PC-3 (cell line): ENCODE measurements at regions not wholly inside any gene's neighbourhood (a gene's known extent, or its start where the extent isn't known, plus 50 kb on each side); places are given as distances from the start of the nearest gene placed in this dataset.

ENCODE experiments used
- ATAC-seq: fragments of 200-7000 bp; cut with Tn5 transposase; 2 replicates; pipeline ENCODE4 v1.9.1; 2020; ENCODE audit warnings: mild to moderate bottlenecking, moderate library complexity
- BruUV-seq: library from RNA; stranded (reverse); fragments of 400-500 nt; replicated peaks from 2 replicates; lab custom pipeline; 2021; lab: Mats Ljungman, UMichigan
- CTCF ChIA-PET: fragments of 300-600 bp; sonication (Branson Sonifier 250); formaldehyde crosslinking; loops from one replicate; lab custom pipeline; 2022; ENCODE audit warnings: antibody characterized with exemption; lab: Charles Lee
- POLR2A ChIA-PET: fragments of 300-600 bp; sonication (Branson Sonifier 250); formaldehyde crosslinking; loops from one replicate; lab custom pipeline; 2022; ENCODE audit warnings: antibody characterized with exemption; ENCODE audit not compliant: unreplicated experiment; lab: Charles Lee
- DNase-seq: peaks from one replicate; pipeline ENCODE4 v3.0.0-alpha.2; 2015
- H2AFZ ChIP-seq: fragments of 300-600 bp; sonication (generic); 2 replicates; pipeline ENCODE4 v1.6.0; 2016; ENCODE audit warnings: antibody characterized with exemption, low read length
- H3F3A ChIP-seq: fragments of 300-600 bp; sonication (generic); one replicate; pipeline ENCODE4 v1.6.0; 2017; ENCODE audit warnings: antibody characterized with exemption, low read length, control low read depth, mild to moderate bottlenecking; ENCODE audit not compliant: unreplicated experiment
- H3K27ac ChIP-seq: fragments of 300-600 bp; sonication (generic); 2 replicates; pipeline ENCODE4 v1.5.1; 2016; ENCODE audit warnings: mild to moderate bottlenecking, low read length
- H3K27me3 ChIP-seq: fragments of 300-600 bp; sonication (generic); 2 replicates; pipeline ENCODE4 v1.6.1; 2016; ENCODE audit warnings: low read length, mixed read lengths
- H3K36me3 ChIP-seq: fragments of 300-600 bp; sonication (generic); 2 replicates; pipeline ENCODE4 v1.6.1; 2016; ENCODE audit warnings: low read depth, mixed run types, low read length, mixed read lengths
- H3K4me1 ChIP-seq: fragments of 300-600 bp; sonication (generic); 2 replicates; pipeline ENCODE4 v1.5.1; 2016; ENCODE audit warnings: low read length; ENCODE audit not compliant: insufficient read depth
- H3K4me2 ChIP-seq: fragments of 300-600 bp; sonication (generic); 2 replicates; pipeline ENCODE4 v1.6.0; 2016; ENCODE audit warnings: low read length
- H3K4me3 ChIP-seq: fragments of 300-600 bp; sonication (generic); 2 replicates; pipeline ENCODE4 v1.5.1; 2016; ENCODE audit warnings: mild to moderate bottlenecking, low read length, mixed read lengths
- H3K79me2 ChIP-seq: fragments of 300-600 bp; sonication (generic); 2 replicates; pipeline ENCODE4 v1.6.1; 2017; ENCODE audit warnings: low read length, mixed read lengths
- H3K9ac ChIP-seq: fragments of 300-600 bp; sonication (generic); 2 replicates; pipeline ENCODE4 v1.6.0; 2016; ENCODE audit warnings: mild to moderate bottlenecking, low read length
- H3K9me2 ChIP-seq: fragments of 300-600 bp; sonication (generic); replicated peaks from 2 replicates; pipeline ENCODE4 v1.6.1; 2016; ENCODE audit warnings: mixed run types, low read length, mixed read lengths
- H3K9me3 ChIP-seq: fragments of 300-600 bp; sonication (generic); 2 replicates; pipeline ENCODE4 v1.6.1; 2016; ENCODE audit warnings: low read length, mixed read lengths
- H4K20me1 ChIP-seq: fragments of 300-600 bp; sonication (generic); 2 replicates; pipeline ENCODE4 v1.6.1; 2016; ENCODE audit warnings: low read length, mixed read lengths
- CTCF ChIP-seq: fragments of 300-600 bp; sonication (generic); conservative IDR thresholded peaks from 2 replicates; pipeline ENCODE4 v1.5.1; 2017; ENCODE audit warnings: antibody characterized with exemption, low read depth, mild to moderate bottlenecking, low read length
- EZH2 ChIP-seq: fragments of 300-600 bp; sonication (generic); IDR thresholded peaks from one replicate; pipeline ENCODE4 v1.6.1; 2017; ENCODE audit warnings: antibody characterized with exemption, mild to moderate bottlenecking, low read length; ENCODE audit not compliant: unreplicated experiment
- EZH2phosphoT487 ChIP-seq: fragments of 300-600 bp; sonication (generic); IDR thresholded peaks from 2 replicates; pipeline ENCODE4 v1.6.1; 2018; ENCODE audit warnings: mild to moderate bottlenecking, antibody characterized with exemption, low read length, borderline replicate concordance
- intact Hi-C: fragments of 100-400 bp; cut with micrococcal nuclease; formaldehyde crosslinking; loops from 2 replicates; pipeline ENCODE4 v1.9.0; 2023

- BruUV-seq: no TSS peak
- intact Hi-C loops: no loop called here
- H3K36me3 ChIP-seq: no peaks in the 10 kb centered on the region
- no peak for ATAC-seq
- ChIA-PET POLR2A (no interaction called here), CTCF (no interaction called here)
- H3K9me2 ChIP-seq: no peaks in the 10 kb centered on the region
- TF ChIP-seq EZH2: no peak
- no peak for TF ChIP-seq CTCF
- TF ChIP-seq EZH2phosphoT487: no peak
- H4K20me1 ChIP-seq: no peaks in the 10 kb centered on the region
- no peaks in the 10 kb centered on the region for H3K79me2 ChIP-seq
- no peak overlapping the region for H3K9ac ChIP-seq
- H3K4me2 ChIP-seq: no peak overlapping the region
- DNase-seq: no peak
- H2AFZ ChIP-seq: no peak overlapping the region
- H3K27me3 ChIP-seq: no peaks in the 10 kb centered on the region
- no peaks in the 10 kb centered on the region for H3K4me1 ChIP-seq
- no peak overlapping the region for H3K27ac ChIP-seq
- no peaks in the 10 kb centered on the region for H3F3A ChIP-seq
- H3K9me3 ChIP-seq: 0 out of 2 replicates have a peak, but pooled peaks cover 3% of the 10 kb centered on the region
- H3K4me3 ChIP-seq: no peak overlapping the region
These were observed 75.7 kb upstream of the ZXDA start for GRCh38 chrX:57985951-57986350.

GRCh38 chrX:57984620-57985019 is 74.4 kb upstream of the ZXDA start:
- no peaks in the 10 kb centered on the region for H3K9me2 ChIP-seq
- BruUV-seq: no TSS peak
- intact Hi-C loops: no loop called here
- DNase-seq: no peak
- TF ChIP-seq EZH2 (no peak), EZH2phosphoT487 (no peak), CTCF (no peak)
- H4K20me1 ChIP-seq: no peaks in the 10 kb centered on the region
- H3K36me3 ChIP-seq: no peaks in the 10 kb centered on the region
- H3F3A ChIP-seq: no peaks in the 10 kb centered on the region
- no peak overlapping the region for H2AFZ ChIP-seq
- CTCF ChIA-PET: no interaction called here
- H3K9me3 ChIP-seq: 0 out of 2 replicates have a peak, but pooled peaks cover 3% of the 10 kb centered on the region
- H3K27ac ChIP-seq: no peak overlapping the region
- POLR2A ChIA-PET: no interaction called here
- H3K79me2 ChIP-seq: no peaks in the 10 kb centered on the region
- H3K4me3 ChIP-seq: no peak overlapping the region
- H3K27me3 ChIP-seq: no peaks in the 10 kb centered on the region
- H3K9ac ChIP-seq: no peak overlapping the region
- ATAC-seq: no peak
- H3K4me2 ChIP-seq: no peak overlapping the region
- H3K4me1 ChIP-seq: no peaks in the 10 kb centered on the region

- Histone ChIP-seq H3K4me1 (no peaks in the 10 kb centered on the region), H3K27me3 (no peaks in the 10 kb centered on the region), H3K4me3 (no peak overlapping the region), H3K9ac (no peak overlapping the region), H3K9me2 (no peaks in the 10 kb centered on the region), H3K9me3 (no peaks in the 10 kb centered on the region), H3F3A (no peaks in the 10 kb centered on the region), H3K36me3 (no peaks in the 10 kb centered on the region), H3K4me2 (no peak overlapping the region), H3K27ac (no peak overlapping the region), H2AFZ (no peak overlapping the region), H3K79me2 (no peaks in the 10 kb centered on the region), H4K20me1 (no peaks in the 10 kb centered on the region)
- CTCF ChIA-PET: no interaction called here
- BruUV-seq: no TSS peak
- DNase-seq (peak; percentile 39), ATAC-seq (no peak)
- intact Hi-C loops: no loop called here
- POLR2A ChIA-PET: no interaction called here
- peak; percentile 33; the same call in 1 of the 2 replicates for TF ChIP-seq CTCF
- TF ChIP-seq EZH2: no peak
These were observed 67.7 kb upstream of the ZXDA start for GRCh38 chrX:57977992-57978391.
